Mesothelial cell of epicardium (in vitro differentiated cells): ENCODE measurements at regions not wholly inside any gene's neighbourhood (a gene's known extent, or its start where the extent isn't known, plus 50 kb on each side); places are given as distances from the start of the nearest gene placed in this dataset.

Experiments used
- DNase-seq, 2 experiments: peaks; one replicate each; pipeline ENCODE4 v3.0.0; 2021; ENCODE audit warnings: low spot score in 2 of 2; ENCODE audit not compliant: unreplicated experiment in 2 of 2
- H3K27ac Mint-ChIP-seq: 2 replicates; pipeline ENCODE4 v1.8.0; 2021; ENCODE audit warnings: mixed read lengths
- H3K27me3 Mint-ChIP-seq: 2 replicates; pipeline ENCODE4 v1.8.0; 2021; ENCODE audit warnings: low read depth, mixed read lengths
- H3K36me3 Mint-ChIP-seq: 2 replicates; pipeline ENCODE4 v1.8.0; 2021; ENCODE audit warnings: mixed read lengths
- H3K4me1 Mint-ChIP-seq: 2 replicates; pipeline ENCODE4 v1.8.0; 2021; ENCODE audit warnings: mixed read lengths
- H3K4me3 Mint-ChIP-seq: 2 replicates; pipeline ENCODE4 v1.8.0; 2021; ENCODE audit warnings: mild to moderate bottlenecking, moderate library complexity, mixed read lengths
- H3K9me3 Mint-ChIP-seq: 2 replicates; pipeline ENCODE4 v1.8.0; 2021; ENCODE audit warnings: mixed read lengths
- TF ChIP-seq, protein P1 (sequence below): fragments of 200-600 bp; sonication (generic); IDR thresholded peaks from one replicate; pipeline ENCODE4 v1.5.0; 2021; ENCODE audit warnings: antibody characterized with exemption; ENCODE audit not compliant: unreplicated experiment

DNA sequence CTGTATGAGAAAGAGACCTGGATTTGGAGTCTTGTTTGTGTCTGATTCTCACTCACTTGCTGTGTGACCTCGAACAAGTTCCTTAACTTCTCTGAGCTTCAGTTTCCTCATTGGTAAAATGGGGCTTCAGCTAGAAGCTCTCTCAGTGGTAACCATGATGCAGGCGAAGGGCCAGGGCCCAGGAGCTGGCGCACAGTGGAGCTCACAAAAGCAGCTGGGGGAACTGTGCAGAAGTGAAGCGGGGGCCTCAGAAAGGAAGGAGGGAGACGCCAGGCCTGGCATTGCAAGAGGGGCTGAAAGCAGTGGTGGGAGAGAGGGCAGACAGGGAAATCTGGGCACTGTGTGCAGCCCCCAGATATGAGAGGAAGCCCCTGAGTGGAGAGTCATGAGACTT is 88.9 kb upstream of the RUNX3 start:
- Mint-ChIP-seq H3K27me3 (no peaks in the 10 kb centered on the region), H3K27ac (no peak overlapping the region), H3K4me1 (peaks cover 12% of the 10 kb centered on the region), H3K9me3 (no peaks in the 10 kb centered on the region), H3K36me3 (no peaks in the 10 kb centered on the region), H3K4me3 (no peak overlapping the region)
- no peak for DNase-seq
- TF ChIP-seq, protein P1, sequence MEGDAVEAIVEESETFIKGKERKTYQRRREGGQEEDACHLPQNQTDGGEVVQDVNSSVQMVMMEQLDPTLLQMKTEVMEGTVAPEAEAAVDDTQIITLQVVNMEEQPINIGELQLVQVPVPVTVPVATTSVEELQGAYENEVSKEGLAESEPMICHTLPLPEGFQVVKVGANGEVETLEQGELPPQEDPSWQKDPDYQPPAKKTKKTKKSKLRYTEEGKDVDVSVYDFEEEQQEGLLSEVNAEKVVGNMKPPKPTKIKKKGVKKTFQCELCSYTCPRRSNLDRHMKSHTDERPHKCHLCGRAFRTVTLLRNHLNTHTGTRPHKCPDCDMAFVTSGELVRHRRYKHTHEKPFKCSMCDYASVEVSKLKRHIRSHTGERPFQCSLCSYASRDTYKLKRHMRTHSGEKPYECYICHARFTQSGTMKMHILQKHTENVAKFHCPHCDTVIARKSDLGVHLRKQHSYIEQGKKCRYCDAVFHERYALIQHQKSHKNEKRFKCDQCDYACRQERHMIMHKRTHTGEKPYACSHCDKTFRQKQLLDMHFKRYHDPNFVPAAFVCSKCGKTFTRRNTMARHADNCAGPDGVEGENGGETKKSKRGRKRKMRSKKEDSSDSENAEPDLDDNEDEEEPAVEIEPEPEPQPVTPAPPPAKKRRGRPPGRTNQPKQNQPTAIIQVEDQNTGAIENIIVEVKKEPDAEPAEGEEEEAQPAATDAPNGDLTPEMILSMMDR = no peak

DNA sequence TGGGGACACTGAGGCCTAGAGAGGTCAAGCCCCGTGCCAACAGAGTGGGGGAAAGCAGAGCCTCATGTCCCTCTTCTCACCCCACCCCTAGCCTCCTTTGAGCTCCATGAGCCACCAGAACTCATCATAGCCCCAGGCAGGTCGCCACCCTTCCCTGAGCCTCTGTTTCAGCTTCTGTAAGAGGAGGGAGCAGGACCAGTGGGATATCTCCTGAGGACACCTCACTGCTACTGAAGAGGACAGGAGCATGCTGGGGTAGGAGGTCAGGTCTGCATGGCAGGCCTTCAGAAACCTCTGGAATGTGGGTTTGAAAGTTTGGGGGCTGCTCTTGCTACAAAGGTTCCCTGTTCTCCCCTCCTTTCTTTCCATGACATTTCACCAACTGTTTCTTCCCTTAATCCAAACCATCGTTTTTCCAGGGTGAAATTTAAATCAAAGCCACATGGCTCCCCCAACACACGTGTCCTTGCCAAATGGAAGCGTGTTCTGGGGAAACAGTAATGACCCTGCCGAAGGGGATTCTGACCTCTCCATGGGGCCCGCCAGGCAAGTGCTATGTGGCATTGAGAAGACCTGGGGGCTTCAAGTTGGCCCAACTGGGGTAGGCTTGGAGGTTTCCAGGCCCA is 88.1 kb upstream of the RUNX3 start:
- Mint-ChIP-seq H3K4me1 (peaks cover 11% of the 10 kb centered on the region), H3K9me3 (no peaks in the 10 kb centered on the region), H3K36me3 (no peaks in the 10 kb centered on the region), H3K27ac (peak overlapping the region; percentile 56), H3K27me3 (no peaks in the 10 kb centered on the region), H3K4me3 (no peak overlapping the region)
- DNase-seq = no peak
- TF ChIP-seq, protein P1 = no peak

DNA sequence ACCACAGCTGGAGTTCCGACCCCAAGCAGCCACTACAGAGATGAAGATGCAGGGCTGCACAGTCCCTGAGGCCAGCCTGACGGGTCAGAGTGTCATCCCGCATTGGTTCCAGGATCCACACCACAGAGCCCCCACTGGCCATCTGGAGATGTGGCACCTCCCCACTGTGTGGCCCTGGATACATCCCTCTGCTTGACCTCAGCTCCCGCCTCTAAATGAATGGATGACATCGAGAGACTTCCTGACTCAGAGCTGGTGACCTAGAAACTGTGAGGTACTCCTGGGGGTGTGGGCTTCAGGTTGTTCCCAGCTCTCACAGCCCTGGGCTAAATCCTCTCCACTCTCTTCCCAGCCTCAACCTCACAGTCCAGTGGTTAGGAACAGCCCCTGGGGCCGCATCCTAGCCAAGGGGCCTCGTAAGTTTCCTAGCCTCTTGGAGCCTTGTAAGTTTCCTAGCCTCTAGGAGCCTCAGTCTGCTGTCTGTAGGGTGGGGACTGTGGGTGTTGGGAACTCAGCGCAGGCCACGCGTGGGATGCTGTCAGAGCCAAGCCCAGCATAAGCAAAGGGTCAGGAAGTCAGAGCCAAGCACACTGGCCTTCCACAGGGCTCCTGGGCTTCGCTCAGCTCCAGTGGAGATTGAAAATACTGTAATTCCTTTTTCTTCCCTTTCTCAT is 87.5 kb upstream of the RUNX3 start:
- DNase-seq = no peak
- H3K9me3 Mint-ChIP-seq = no peaks in the 10 kb centered on the region
- peak overlapping the region; percentile 56 for H3K27ac Mint-ChIP-seq
- TF ChIP-seq, protein P1 = no peak
- H3K27me3 Mint-ChIP-seq = no peaks in the 10 kb centered on the region
- no peaks in the 10 kb centered on the region for H3K36me3 Mint-ChIP-seq
- H3K4me3 Mint-ChIP-seq = no peak overlapping the region
- H3K4me1 Mint-ChIP-seq = peaks cover 7% of the 10 kb centered on the region

DNA sequence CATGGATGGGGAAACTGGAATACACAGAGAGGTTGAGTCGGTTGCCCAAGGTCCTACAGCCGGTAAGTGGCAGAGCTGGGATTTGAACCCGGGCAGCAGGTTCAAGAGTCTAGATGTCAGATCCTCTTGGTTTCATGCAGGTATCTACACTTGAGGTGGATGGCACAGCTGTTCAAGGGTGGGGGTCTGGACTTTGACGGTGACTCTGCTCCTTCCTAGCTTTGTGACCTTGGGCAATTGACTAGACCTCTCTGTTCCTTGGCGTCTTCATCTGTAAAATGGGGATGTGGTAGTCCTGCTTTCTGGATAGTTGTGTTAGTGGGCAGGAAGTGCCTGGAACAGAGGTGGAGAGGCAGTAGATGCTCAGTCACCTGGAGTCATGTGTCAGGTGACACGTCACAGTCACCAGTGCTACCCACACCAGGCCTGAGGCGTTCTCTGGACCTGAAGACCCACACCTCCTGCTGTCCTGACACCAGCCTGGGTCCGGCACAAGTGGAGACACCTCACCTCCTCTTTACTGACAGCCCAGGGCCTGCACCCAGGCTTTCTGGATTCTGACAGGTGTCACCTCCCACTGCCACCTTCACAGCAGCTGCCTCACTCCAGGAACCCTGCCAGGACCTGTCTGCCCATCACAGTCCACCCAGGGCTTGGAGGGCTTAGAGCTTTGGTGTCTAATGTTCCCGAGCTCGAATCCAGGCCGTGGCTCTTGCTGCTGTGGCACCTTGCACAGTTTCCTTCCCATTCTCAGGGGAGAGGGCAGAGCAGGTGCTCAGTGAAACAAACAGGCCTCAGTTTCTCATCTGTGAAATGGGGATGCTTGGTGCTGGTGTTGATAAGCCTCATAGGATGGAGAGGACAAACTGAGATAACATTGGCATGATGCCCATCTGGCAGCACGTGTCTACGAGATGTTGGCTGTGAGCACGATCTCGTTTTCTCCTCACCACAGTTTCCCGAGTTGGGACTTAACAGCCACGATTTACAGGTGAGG is 83.2 kb upstream of the RUNX3 start:
- Mint-ChIP-seq H3K27ac (no peak overlapping the region), H3K27me3 (peaks cover 4% of the 10 kb centered on the region)
- TF ChIP-seq, protein P1 = no peak

DNA sequence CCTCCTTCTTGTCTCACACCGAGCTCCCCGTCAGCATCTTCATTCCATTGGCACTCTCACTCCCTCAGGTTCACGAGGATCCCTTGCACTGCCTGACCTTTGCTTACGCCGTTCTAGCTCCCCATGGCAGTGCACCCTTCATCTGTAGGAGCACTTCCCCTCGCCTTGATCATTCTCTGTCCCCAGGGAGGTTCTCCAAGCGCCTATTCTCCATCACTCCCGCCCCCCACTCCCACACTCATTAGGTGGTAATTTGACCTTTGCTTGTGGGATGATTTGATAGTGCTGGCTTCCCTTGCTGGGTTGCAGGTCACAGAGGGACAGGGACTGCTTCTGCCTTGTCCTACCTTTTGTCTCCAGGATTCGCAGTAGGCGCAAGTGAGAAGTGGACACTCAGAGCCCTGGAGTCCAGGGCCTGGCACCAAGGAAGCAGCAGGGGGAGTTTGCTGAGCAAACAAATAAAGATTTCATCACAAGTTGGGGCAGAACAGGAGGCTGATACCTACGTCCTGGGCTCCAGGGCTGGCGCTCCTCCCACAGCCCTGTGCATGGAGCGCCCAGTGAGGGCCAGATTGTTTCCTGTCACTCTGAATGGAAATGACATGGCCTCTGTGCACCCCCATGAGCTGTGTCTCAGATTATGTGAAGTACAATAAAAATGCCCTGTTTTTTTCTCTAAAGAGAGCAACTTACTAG is 82.0 kb upstream of the RUNX3 start:
- Mint-ChIP-seq H3K4me3 (no peak overlapping the region), H3K27me3 (peaks cover 11% of the 10 kb centered on the region), H3K9me3 (peaks cover 8% of the 10 kb centered on the region), H3K27ac (no peak overlapping the region), H3K4me1 (peaks cover under 1% of the 10 kb centered on the region), H3K36me3 (no peaks in the 10 kb centered on the region)
- no peak for DNase-seq
- TF ChIP-seq, protein P1 = no peak

More for the DNA sequence above, 83.2 kb upstream of the RUNX3 start:
- H3K4me1 Mint-ChIP-seq = peaks cover 5% of the 10 kb centered on the region
- no peak overlapping the region for H3K4me3 Mint-ChIP-seq
- H3K36me3 Mint-ChIP-seq = no peaks in the 10 kb centered on the region
- peaks cover 8% of the 10 kb centered on the region for H3K9me3 Mint-ChIP-seq
- DNase-seq = no peak
